ENCODE measurements at regions not wholly inside any gene's neighbourhood (a gene's known extent, or its start where the extent isn't known, plus 50 kb on each side); places are given as distances from the start of the nearest gene placed in this dataset.
"Not testable (repeated sequence)": the region's sequence is repeated elsewhere in the genome, so short reads cannot be mapped to it uniquely, and the experiment has no call there.

- DNase-seq, result not testable (repeated sequence)
Measured at GRCh38 chr21:27928534-27929115, 961.7 kb upstream of the ADAMTS5 start.

- DNase-seq, result not testable (repeated sequence)
Measured at GRCh38 chr21:27921421-27921820, 954.5 kb upstream of the ADAMTS5 start.

- DNase-seq, result not testable (repeated sequence)
Measured at GRCh38 chr21:27917966-27918365, 951.1 kb upstream of the ADAMTS5 start.

GRCh38 chr21:27916326-27916725, 949.4 kb upstream of the ADAMTS5 start:
- DNase-seq, result not testable (repeated sequence)

- DNase-seq, result not testable (repeated sequence)
Measured at GRCh38 chr21:27912133-27912532, 945.2 kb upstream of the ADAMTS5 start.

GRCh38 chr21:27909487-27909886, 942.6 kb upstream of the ADAMTS5 start:
- not testable (repeated sequence) for DNase-seq

GRCh38 chr21:27908816-27909215, 941.9 kb upstream of the ADAMTS5 start:
- not testable (repeated sequence) for DNase-seq

- DNase-seq, result not testable (repeated sequence)
Measured at GRCh38 chr21:27902904-27903303, 936.0 kb upstream of the ADAMTS5 start.

- not testable (repeated sequence) for DNase-seq
Measured at GRCh38 chr21:27893619-27894018, 926.7 kb upstream of the ADAMTS5 start.

GRCh38 chr21:27891495-27891894, 924.6 kb upstream of the ADAMTS5 start:
- DNase-seq, result not testable (repeated sequence)

- DNase-seq, result not testable (repeated sequence)
Measured at GRCh38 chr21:27887808-27888455, 921.0 kb upstream of the ADAMTS5 start.

- DNase-seq, result no peak
Measured at GRCh38 chr21:27885296-27885711, 918.4 kb upstream of the ADAMTS5 start.

- DNase-seq, result not testable (repeated sequence)
Measured at GRCh38 chr21:27881331-27881730, 914.4 kb upstream of the ADAMTS5 start.

- DNase-seq, result not testable (repeated sequence)
Measured at GRCh38 chr21:27872411-27872810, 905.5 kb upstream of the ADAMTS5 start.

GRCh38 chr21:27870755-27871154, 903.9 kb upstream of the ADAMTS5 start:
- not testable (repeated sequence) for DNase-seq

GRCh38 chr21:27860314-27860955, 893.5 kb upstream of the ADAMTS5 start:
- not testable (repeated sequence) for DNase-seq

GRCh38 chr21:27858053-27858825, 891.4 kb upstream of the ADAMTS5 start:
- DNase-seq, result not testable (repeated sequence)

GRCh38 chr21:27856988-27857387, 890.1 kb upstream of the ADAMTS5 start:
- not testable (repeated sequence) for DNase-seq

GRCh38 chr21:27841084-27841672, 874.3 kb upstream of the ADAMTS5 start:
- DNase-seq, result no peak

- no peak for DNase-seq
Measured at GRCh38 chr21:27840262-27840661, 873.4 kb upstream of the ADAMTS5 start.

- DNase-seq, result no peak
Measured at GRCh38 chr21:27839512-27840115, 872.7 kb upstream of the ADAMTS5 start.

- DNase-seq, result no peak
Measured at GRCh38 chr21:27838573-27838972, 871.7 kb upstream of the ADAMTS5 start.
